ENCODE measurements at regions not wholly inside any gene's neighbourhood (a gene's known extent, or its start where the extent isn't known, plus 50 kb on each side); places are given as distances from the start of the nearest gene placed in this dataset.

GRCh38 chr21:25350056-25350455 is 257.2 kb downstream of the MRPL39 start:
- TF ChIP-seq POLR2A (IDR thresholded peaks at IDR 0.05) (no peak), EP300 (IDR thresholded peaks at IDR 0.05) (no peak)
- TF ChIP-seq, protein P1, sequence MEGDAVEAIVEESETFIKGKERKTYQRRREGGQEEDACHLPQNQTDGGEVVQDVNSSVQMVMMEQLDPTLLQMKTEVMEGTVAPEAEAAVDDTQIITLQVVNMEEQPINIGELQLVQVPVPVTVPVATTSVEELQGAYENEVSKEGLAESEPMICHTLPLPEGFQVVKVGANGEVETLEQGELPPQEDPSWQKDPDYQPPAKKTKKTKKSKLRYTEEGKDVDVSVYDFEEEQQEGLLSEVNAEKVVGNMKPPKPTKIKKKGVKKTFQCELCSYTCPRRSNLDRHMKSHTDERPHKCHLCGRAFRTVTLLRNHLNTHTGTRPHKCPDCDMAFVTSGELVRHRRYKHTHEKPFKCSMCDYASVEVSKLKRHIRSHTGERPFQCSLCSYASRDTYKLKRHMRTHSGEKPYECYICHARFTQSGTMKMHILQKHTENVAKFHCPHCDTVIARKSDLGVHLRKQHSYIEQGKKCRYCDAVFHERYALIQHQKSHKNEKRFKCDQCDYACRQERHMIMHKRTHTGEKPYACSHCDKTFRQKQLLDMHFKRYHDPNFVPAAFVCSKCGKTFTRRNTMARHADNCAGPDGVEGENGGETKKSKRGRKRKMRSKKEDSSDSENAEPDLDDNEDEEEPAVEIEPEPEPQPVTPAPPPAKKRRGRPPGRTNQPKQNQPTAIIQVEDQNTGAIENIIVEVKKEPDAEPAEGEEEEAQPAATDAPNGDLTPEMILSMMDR (IDR thresholded peaks at IDR 0.05) = no peak
